ENCODE measurements at regions not wholly inside any gene's neighbourhood (a gene's known extent, or its start where the extent isn't known, plus 50 kb on each side); places are given as distances from the start of the nearest gene placed in this dataset.
A peak's percentile ranks its signal among the peaks of the same experiment; 100 is the strongest.

DNA sequence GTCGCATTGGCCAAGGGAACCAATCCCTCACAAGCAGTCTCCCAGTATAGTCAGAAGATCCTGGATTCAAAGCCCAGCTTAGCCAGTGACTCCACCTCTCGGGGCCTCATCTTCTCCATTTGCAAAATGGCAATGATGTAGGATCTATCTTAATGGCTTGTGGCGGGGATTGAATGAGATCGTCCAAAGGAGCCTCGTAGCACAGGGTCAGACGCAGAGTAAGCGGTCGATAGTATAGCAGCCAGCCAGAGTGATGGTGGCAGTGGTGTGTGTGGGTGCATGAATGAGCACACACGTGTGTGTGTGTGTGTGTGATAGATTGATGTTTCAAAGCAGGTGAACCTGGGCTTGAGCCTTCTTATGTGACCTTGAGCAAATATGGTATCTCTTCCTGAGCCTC, 79.8 kb upstream of the WNT4 start:
- no peak for DNase-seq

DNA sequence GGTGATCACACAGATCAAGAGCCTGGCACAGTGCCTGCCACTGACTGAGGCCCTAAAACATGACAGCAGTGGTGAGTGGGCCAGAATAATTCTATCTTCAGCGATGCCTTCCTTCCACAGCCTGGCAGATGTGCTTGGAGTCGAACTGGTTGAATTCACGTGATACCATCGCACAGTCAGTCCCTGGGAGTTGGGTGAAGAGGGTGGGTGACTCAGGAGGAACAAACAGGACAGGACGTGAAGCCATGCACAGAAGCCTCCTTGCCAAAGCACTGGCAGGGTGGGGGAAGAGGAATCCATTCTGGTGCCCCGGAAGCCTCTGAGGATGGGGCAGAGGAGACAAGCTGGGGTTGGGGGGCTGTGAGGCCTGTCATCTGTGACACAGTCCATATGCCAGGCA, 80.3 kb upstream of the WNT4 start:
- no peak for DNase-seq

DNA sequence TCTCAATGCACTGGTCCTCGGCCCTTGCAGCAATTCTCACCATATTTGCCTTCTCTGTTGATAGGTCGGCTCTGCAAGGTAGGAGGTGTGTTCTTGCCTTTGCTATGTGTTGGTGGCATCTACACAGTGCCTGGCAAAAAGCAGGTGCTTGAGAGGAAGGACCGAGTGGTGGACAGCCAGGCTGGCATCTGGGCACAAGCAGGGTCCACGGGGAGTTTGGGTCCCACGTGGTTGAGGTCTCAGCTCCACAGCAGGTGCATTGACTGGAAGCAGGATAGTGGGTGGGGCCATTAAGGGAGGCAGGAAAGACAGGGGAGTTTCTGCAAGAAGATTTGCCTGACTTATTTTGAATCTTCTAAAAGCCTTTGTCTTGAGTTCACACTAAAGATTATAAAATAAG, 81.2 kb upstream of the WNT4 start:
- no peak for DNase-seq

- no peak for DNase-seq
Measured at GRCh38 chr1:22224631-22225030, 81.7 kb upstream of the WNT4 start.

GRCh38 chr1:22225858-22226589, 83.1 kb upstream of the WNT4 start:
- DNase-seq: peak; percentile 39

DNA sequence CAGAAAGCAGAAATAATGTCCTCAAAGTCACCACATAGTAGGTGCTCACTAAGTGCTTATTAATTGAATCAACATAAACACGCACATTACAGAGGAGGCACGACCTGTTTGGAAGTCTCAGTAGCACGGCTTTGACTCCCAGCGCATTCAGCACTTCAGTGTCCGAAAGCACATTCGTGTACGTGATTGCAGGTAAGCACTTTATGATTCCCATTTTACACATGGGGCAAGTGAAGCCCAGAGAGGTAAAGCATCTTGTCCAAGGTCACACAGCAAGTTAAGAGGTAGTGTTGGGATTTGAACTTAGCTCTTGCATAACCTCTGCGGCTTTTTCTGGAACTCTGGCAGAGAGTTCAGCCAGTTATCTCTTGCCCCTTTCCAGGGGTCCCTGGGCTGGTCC, 85.2 kb upstream of the WNT4 start:
- DNase-seq: no peak

DNA sequence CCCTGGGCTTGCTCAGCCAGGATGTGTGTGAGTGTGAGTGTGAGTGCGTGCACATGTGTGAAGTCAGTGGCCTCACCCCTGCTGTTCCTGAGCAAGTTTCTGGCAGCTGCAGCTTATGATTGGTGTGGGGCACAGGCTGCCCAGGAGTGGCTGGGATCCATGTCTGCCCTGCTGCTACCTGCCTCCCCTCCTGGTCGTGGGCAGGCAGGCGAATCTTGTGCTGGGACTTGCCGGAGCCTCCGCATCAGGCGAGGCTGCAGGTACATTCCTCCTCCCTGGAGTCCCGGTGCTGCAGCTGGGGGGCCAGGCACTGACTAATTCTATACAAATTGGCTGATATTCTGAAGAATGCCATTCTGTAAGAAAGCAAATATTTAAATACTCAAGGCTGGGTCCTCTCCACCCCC, 85.6 kb upstream of the WNT4 start:
- DNase-seq: no peak

GRCh38 chr1:22229379-22229778, 86.5 kb upstream of the WNT4 start:
- no peak for DNase-seq

- no peak for DNase-seq
Measured at GRCh38 chr1:22231068-22231593, 88.2 kb upstream of the WNT4 start.

- DNase-seq: no peak
Measured at GRCh38 chr1:22231995-22232690, 89.2 kb upstream of the WNT4 start.

GRCh38 chr1:22233222-22233621, 90.3 kb upstream of the WNT4 start:
- no peak for DNase-seq

DNA sequence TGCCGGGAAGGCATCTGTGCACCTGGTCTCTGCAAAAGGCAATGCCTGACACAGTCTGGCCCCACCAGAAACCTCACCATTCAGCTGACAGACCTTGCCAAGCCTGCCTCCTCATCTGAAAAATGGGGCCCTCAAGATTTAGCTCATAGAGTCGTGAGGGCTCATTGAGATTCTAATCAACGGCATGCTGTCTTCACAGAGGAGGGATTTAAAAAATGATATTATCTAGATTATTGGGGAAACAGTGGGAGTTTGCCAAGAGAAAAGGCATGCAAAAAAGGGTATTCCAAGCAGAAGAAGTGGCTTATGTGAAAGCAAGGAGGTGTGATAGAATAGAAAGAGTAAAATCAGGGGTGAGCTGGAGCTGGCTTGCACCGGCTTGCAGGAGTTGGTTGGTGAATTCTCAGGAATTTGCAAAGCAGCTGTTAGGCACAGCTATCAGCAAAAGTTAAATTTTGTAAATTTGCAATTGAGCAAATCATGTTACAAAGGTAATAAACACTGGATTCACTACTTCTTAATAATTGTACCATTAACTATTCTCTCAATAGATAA, 91.7 kb upstream of the WNT4 start:
- no peak for DNase-seq

DNA sequence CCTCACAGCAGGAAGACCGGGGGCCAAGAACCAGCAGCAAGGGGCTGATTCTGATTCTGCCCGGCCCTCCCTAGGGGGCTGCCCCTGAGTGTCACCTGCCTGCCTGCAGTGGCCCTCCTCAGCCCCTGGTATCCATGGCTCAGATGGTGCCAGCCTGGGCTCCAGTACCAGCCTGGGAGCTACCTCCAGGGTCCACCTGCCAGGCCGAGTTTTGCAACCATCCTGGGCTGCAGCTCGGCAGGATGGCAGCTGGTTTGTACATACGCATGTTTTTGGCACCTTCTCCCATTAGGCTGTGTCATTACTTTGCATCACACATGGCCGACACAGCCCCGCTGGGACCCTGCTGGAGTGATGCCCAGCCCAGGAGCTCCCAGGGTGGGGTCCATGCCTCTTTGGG, 93.3 kb upstream of the WNT4 start:
- DNase-seq: no peak

- DNase-seq: no peak
Measured at GRCh38 chr1:22236900-22237299, 94.0 kb upstream of the WNT4 start.

- DNase-seq: no peak
Measured at GRCh38 chr1:22237433-22238093, 94.7 kb upstream of the WNT4 start.

DNA sequence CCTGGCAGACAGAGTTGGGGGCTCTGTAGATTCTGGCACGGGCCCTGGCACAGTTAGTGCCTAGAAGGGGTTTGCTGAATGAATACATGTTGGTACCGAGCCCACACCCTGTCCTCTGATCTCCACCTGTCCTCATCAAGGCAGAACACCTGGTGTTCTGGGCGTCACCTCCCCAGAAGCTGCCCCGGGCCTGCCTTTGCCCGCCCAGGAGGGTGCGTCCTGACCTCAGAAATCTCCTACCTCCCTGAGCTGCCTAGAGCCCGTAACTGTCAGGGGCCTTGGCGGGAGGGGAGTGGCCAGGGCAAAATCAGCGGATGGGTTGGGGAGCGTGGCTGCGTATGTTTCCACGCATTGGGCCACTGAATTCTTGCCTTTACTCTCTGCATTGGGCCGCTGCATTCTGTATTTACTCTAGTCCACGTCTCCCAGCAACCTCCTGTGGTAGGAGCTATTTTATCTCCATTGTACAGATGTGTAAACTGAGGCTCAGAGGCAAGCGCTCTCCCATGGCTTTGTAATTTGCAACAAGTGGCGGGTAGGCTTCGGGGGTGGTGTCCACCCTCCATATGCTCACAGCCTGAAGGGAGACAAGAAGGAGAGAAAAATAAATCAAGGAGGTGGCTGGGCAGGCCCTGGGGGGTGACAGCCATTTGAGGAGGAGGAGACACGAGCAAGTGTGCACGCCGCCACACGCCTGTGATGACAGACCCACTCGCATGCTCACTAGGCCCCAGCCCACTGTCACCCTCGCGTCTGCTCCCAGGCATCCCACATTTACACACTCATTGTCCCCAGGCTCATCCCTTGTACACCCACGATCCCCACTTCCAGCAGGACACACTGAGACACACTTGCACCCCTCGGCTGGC, 95.7 kb upstream of the WNT4 start:
- DNase-seq: no peak

DNA sequence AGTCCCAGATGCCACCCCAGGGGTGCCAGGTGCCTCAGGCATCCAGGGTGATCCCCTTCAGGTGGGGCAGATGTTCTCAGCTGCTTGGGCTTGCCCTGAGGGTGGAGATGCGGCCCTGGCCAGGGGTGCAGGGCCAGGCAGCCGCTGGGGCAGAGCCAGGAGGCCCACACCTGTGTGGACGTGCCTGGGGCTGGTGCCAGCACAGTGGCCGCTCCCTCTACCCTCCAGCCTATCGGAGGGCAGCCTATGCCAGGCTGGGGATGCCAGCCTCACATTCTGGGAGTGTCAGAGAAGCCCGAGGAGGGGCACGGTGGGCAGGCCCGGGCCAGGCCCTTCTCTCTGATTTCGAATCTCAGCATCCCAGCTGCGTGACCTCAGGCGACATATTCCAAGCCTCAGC, 96.5 kb upstream of the WNT4 start:
- DNase-seq: no peak

DNA sequence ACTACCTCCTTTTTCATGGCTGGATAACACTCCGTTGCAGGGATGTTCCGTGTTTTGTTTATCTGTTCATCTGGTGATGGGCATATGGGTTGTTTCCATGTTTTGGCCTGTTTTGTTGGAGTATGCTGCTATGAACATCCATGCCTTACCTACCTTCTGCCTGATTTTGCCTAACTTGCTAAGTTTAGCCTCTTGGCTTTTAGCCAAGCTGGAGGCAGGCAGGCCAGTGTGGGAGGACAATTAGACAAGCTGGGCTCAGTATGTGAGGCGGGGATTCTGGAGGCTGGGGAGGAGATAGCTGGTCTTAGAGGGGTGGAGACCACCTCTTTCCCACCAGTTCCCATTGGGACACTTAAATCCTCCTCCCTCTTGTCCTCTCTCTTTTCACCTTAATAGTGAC, 98.4 kb upstream of the WNT4 start:
- no peak for DNase-seq

DNA sequence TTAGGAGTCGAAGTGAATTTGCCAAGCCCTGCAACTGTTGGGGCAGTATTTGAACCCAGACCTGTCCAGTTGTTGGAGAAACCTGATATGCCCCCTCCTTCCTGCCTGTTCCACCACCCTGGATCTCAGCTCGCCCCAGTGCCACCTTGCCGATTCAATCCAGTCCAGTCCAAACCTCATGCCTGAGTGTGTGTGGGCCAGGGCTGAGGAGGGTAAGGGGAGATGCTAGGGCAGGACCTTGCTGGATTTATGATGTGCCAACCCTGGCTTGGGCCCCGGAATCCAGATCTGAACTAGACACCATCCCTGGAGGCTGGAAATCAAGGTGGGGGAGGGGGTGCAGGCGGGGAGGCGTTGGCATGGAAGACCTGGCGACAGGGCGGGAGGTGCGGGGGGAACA, 98.9 kb upstream of the WNT4 start:
- no peak for DNase-seq

DNA sequence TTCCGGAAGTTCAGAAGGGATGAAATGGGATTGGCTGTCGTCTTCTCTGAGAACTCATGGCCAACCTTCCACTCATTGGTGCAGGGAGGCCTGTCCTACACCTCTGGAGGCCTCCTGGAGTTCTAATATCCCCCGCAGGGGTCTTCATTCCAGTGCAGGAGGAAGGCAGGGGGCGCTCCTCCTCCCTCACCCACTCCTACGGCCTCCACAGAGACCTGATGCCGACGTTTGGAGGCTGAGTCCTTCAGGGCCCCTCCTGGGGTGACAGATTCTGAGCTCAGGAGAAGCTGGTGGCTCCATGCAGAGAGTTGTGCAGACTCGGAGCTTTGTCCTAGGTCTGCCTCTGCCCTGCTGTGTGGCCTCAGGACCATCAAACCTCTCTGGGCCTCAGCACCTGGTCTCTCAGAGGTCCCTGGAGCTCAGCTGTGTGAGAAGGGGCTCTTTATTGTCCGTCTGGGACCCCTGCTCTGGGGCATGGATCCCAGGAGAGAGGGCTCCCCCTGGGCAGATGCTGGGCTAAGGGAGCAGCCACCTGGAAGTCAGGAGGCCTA, 102.3 kb upstream of the WNT4 start:
- no peak for DNase-seq

DNA sequence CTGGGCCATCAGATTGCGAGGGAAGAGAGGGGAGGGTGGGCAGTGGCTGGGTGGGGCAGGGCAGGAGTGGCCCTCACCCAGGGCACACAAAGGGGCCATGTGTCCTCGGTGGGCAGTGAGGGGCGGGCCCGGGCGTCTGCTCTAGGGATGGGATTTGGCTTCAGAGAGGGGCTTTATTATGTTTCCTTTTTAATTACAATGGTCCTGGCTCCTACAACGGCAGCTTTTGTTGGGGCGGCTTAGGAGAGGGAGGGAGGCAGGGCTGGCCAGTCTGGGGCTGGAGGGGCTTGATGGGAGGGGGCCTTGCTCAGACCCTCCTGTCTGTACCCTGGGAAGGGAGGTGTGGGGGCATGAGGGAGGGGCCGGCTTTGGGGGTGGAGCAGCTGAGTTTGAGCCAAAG, 102.8 kb upstream of the WNT4 start:
- DNase-seq: no peak

DNA sequence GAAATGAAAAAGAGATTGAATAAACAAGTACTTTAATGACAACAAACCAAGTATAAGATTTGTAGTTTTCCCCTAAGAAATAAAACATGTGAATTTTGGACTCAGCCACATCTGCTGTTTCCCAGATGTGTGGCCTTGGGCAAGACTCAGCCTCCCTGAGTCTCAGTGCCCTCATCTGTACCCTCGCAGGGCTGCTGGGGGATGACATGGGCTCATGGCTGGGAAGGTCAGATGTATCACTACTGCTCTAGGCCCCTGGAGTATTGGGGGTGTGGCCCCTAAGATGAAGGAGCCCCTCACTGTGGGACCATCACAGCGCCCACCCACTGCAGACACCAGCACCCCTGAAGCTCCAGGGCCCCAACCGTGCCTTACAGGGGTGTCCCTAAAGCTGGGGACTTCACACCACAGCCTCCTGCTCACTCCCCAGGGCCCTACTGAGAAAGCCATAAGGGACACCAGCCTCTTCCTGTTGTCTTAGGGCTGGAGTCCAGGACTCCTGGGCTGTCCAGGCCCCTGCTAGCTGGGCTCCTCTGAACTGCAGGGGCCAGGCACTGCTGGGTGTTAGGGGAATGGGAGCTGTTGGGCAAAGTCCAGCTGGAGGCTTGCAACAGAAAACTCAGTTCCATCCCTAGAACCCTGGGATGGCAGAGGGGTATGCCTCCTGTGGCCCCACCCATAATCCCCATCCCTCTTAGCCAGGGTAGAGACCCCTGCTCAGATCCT, 104.0 kb upstream of the WNT4 start:
- DNase-seq: no peak
